ENCODE measurements at regions not wholly inside any gene's neighbourhood (a gene's known extent, or its start where the extent isn't known, plus 50 kb on each side); places are given as distances from the start of the nearest gene placed in this dataset.

DNA sequence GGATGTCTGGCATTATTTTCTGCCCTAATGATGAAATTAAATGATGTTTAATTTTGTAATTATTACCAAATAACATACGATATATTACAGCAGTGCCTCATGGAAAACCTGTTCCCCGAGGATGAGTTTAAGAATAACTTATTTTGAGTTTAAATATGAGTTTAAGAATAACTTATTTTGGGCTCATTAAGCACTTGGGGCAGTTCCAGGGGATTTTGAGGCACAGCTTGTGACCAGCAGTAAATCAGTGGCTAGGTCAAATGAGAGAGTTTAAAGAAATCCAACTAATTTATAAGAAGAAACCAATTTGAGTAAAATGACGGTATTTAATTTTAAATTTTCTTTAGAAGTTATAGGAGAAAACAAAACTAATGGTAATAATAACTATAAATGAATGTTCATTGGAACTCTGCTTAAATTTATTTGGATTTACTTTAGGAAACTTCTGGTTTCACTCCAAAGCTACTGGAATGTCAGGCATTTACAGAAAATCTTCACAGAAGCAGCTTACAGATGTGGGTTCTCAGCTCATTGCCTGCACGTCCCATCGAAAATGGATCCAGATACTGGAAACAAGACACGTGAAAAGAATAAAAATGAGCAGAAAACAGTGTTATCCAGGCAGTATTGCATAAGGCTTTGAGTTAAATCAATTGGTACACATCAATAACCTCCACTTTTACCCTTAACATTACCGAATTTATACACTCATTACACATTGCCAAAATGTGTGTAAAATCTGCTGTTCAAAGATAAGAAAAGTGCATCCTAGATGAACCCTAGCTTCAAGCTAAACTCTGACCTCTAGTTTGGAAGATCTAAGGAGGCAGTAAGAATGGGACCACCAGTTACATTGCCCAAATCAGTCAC is 784.5 kb upstream of the IGFBP3 start:
- TF ChIP-seq, protein P1, sequence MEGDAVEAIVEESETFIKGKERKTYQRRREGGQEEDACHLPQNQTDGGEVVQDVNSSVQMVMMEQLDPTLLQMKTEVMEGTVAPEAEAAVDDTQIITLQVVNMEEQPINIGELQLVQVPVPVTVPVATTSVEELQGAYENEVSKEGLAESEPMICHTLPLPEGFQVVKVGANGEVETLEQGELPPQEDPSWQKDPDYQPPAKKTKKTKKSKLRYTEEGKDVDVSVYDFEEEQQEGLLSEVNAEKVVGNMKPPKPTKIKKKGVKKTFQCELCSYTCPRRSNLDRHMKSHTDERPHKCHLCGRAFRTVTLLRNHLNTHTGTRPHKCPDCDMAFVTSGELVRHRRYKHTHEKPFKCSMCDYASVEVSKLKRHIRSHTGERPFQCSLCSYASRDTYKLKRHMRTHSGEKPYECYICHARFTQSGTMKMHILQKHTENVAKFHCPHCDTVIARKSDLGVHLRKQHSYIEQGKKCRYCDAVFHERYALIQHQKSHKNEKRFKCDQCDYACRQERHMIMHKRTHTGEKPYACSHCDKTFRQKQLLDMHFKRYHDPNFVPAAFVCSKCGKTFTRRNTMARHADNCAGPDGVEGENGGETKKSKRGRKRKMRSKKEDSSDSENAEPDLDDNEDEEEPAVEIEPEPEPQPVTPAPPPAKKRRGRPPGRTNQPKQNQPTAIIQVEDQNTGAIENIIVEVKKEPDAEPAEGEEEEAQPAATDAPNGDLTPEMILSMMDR (conservative IDR thresholded peaks at IDR 0.05; ENCODE audit: low read length), result no peak
- TF ChIP-seq EZH2phosphoT487 (IDR thresholded peaks at IDR 0.05; ENCODE audit: borderline replicate concordance, low read depth, low read length), result no peak
